H1 (cell line): ENCODE measurements at regions not wholly inside any gene's neighbourhood (a gene's known extent, or its start where the extent isn't known, plus 50 kb on each side); places are given as distances from the start of the nearest gene placed in this dataset.

Experiments
- CTCF ChIA-PET: fragments of 300-600 bp; sonication (Branson Sonifier 250); formaldehyde crosslinking; loops from one replicate; lab custom pipeline; 2021; ENCODE audit not compliant: partially characterized antibody; lab: Charles Lee
- POLR2A ChIA-PET: fragments of 300-600 bp; sonication (Branson Sonifier 250); formaldehyde crosslinking; loops from one replicate; lab custom pipeline; 2021; ENCODE audit warnings: inconsistent platforms; ENCODE audit not compliant: partially characterized antibody; lab: Charles Lee
- DNase-seq, 2 experiments: peaks; one replicate each; pipeline versions ENCODE4 v3.0.0 to v3.0.0-alpha.2; 2010 to 2022; ENCODE audit warnings: low spot score in 2 of 2, low read depth in 1 of 2, mixed read lengths in 1 of 2
- FAIRE-seq: peaks from 2 replicates; lab custom pipeline; 2011; peaks lifted over from hg19 to GRCh38; lab: Jason Lieb, UNC
- H2AFZ ChIP-seq: 2 replicates; pipeline ENCODE4 v1.8.1; 2012; ENCODE audit warnings: low read length, inconsistent platforms
- H2AK5ac ChIP-seq: 2 replicates; pipeline ENCODE4 v1.6.1; 2013; ENCODE audit warnings: low read depth, low read length
- H2BK120ac ChIP-seq: replicated peaks from 2 replicates; pipeline ENCODE3; 2013; ENCODE audit warnings: low read depth, low read length, inconsistent platforms
- H2BK12ac ChIP-seq: 2 replicates; pipeline ENCODE4 v1.6.1; 2013; ENCODE audit warnings: low read depth, low read length
- H2BK15ac ChIP-seq: 2 replicates; pipeline ENCODE4 v1.6.1; 2013; ENCODE audit warnings: low read length
- H2BK20ac ChIP-seq: 2 replicates; pipeline ENCODE4 v1.6.1; 2013; ENCODE audit warnings: low read length
- H2BK5ac ChIP-seq: 2 replicates; pipeline ENCODE4 v1.6.1; 2013; ENCODE audit warnings: low read depth, low read length
- H3K14ac ChIP-seq: 2 replicates; pipeline ENCODE4 v1.6.1; 2013; ENCODE audit warnings: inconsistent platforms; ENCODE audit not compliant: insufficient read length
- H3K18ac ChIP-seq: 2 replicates; pipeline ENCODE4 v1.6.1; 2013; ENCODE audit warnings: low read length; ENCODE audit errors: extremely low read depth
- H3K23ac ChIP-seq: 2 replicates; pipeline ENCODE4 v1.6.1; 2013; ENCODE audit warnings: inconsistent platforms; ENCODE audit not compliant: insufficient read length
- H3K23me2 ChIP-seq: 2 replicates; pipeline ENCODE4 v1.6.1; 2013; ENCODE audit warnings: low read depth, low read length
- H3K27ac ChIP-seq: 2 replicates; pipeline ENCODE4 v1.6.1; 2011; ENCODE audit warnings: low read depth, low read length, inconsistent platforms
- H3K27me3 ChIP-seq, 4 experiments: replicated peaks in 1 of 4; 1 replicate in 1 of 4; 2 replicates in 3 of 4; pipeline versions ENCODE4 v1.6.1 to v1.8.1; 2011 to 2013; ENCODE audit warnings: low read length in 3 of 4, mild to moderate bottlenecking in 3 of 4, inconsistent platforms in 2 of 4, mixed read lengths in 2 of 4, moderate library complexity in 1 of 4; ENCODE audit not compliant: control insufficient read depth in 3 of 4, insufficient read depth in 3 of 4; ENCODE audit errors: extremely low read depth in 1 of 4
- H3K36me3 ChIP-seq, 4 experiments: 2 replicates each; pipeline versions ENCODE4 v1.6.1 to v1.8.1; 2011 to 2013; ENCODE audit warnings: mild to moderate bottlenecking in 4 of 4, low read length in 3 of 4, moderate library complexity in 2 of 4, control low read depth in 1 of 4, inconsistent platforms in 1 of 4; ENCODE audit not compliant: insufficient read depth in 4 of 4, control insufficient read depth in 2 of 4
- H3K4ac ChIP-seq: replicated peaks from 2 replicates; pipeline ENCODE3; 2013; ENCODE audit warnings: low read length, low read depth, mixed read lengths, inconsistent platforms; ENCODE audit not compliant: insufficient read length
- H3K4me1 ChIP-seq, 4 experiments: replicated peaks in 1 of 4; 1 replicate in 1 of 4; 2 replicates in 3 of 4; pipeline versions ENCODE4 v1.6.1 to v1.8.1; 2011 to 2013; ENCODE audit warnings: low read length in 3 of 4, inconsistent platforms in 2 of 4, mixed read lengths in 1 of 4; ENCODE audit not compliant: insufficient read depth in 4 of 4, control insufficient read depth in 3 of 4
- H3K4me2 ChIP-seq, 2 experiments: 2 replicates each; pipeline versions ENCODE4 v1.6.1 to v1.8.1; 2011 to 2013; ENCODE audit warnings: low read depth in 2 of 2, low read length in 2 of 2, control low read depth in 1 of 2, inconsistent platforms in 1 of 2, mild to moderate bottlenecking in 1 of 2; ENCODE audit not compliant: insufficient read depth in 1 of 2
- H3K4me3 ChIP-seq, 4 experiments: fragments of 200-600, 300-600 bp in 1 of 4; sonication (generic), shearing (Covaris generic), sonication (Bioruptor Twin) in 1 of 4; 2 replicates each; pipeline versions ENCODE4 v1.5.1 to v1.8.1; 2011 to 2016; ENCODE audit warnings: low read length in 4 of 4, low read depth in 3 of 4, control low read depth in 2 of 4, inconsistent platforms in 2 of 4, mild to moderate bottlenecking in 2 of 4, mixed read lengths in 1 of 4, moderate library complexity in 1 of 4; ENCODE audit not compliant: insufficient read depth in 2 of 4; ENCODE audit errors: extremely low read depth in 1 of 4
- H3K56ac ChIP-seq: replicated peaks from 2 replicates; pipeline ENCODE3; 2013; ENCODE audit warnings: low read depth, mild to moderate bottlenecking, mixed read lengths, low read length, inconsistent platforms; ENCODE audit not compliant: insufficient read length
- H3K79me1 ChIP-seq: 2 replicates; pipeline ENCODE4 v1.6.1; 2013; ENCODE audit warnings: low read depth, low read length, control low read depth
- H3K79me2 ChIP-seq, 2 experiments: 2 replicates each; pipeline versions ENCODE4 v1.6.1 to v1.8.1; 2012 to 2013; ENCODE audit warnings: low read length in 2 of 2, mild to moderate bottlenecking in 2 of 2, inconsistent platforms in 1 of 2; ENCODE audit not compliant: insufficient read depth in 2 of 2, control insufficient read depth in 1 of 2
- H3K9ac ChIP-seq, 4 experiments: replicated peaks in 1 of 4; 1 replicate in 1 of 4; 2 replicates in 3 of 4; pipeline versions ENCODE4 v1.6.1 to v1.8.1; 2011 to 2013; ENCODE audit warnings: low read depth in 3 of 4, low read length in 3 of 4, control low read depth in 2 of 4, mild to moderate bottlenecking in 2 of 4, moderate library complexity in 2 of 4, inconsistent platforms in 1 of 4; ENCODE audit errors: extremely low read depth in 1 of 4
- H3K9me3 ChIP-seq, 2 experiments: 2 replicates each; pipeline versions ENCODE4 v1.6.1 to v1.8.1; 2012 to 2013; ENCODE audit warnings: mild to moderate bottlenecking in 2 of 2, moderate library complexity in 2 of 2, control low read depth in 1 of 2, inconsistent platforms in 1 of 2, low read depth in 1 of 2, low read length in 1 of 2, mixed read lengths in 1 of 2; ENCODE audit not compliant: insufficient read depth in 2 of 2
- H4K20me1 ChIP-seq, 2 experiments: replicated peaks in 1 of 2; 2 replicates each; pipeline versions ENCODE3 to v1.8.1; 2011 to 2013; ENCODE audit warnings: inconsistent platforms in 2 of 2, low read length in 2 of 2, mild to moderate bottlenecking in 1 of 2; ENCODE audit not compliant: insufficient read depth in 2 of 2, control insufficient read depth in 1 of 2
- H4K5ac ChIP-seq: 2 replicates; pipeline ENCODE4 v1.6.1; 2013; ENCODE audit warnings: low read length, low read depth, mixed read lengths, inconsistent platforms; ENCODE audit not compliant: insufficient read length
- H4K8ac ChIP-seq: 2 replicates; pipeline ENCODE4 v1.8.0; 2013; ENCODE audit warnings: mild to moderate bottlenecking, moderate library complexity, low read length, inconsistent platforms; ENCODE audit not compliant: insufficient read depth; ENCODE audit errors: extremely low read depth
- H4K91ac ChIP-seq: replicated peaks from 2 replicates; pipeline ENCODE3; 2013; ENCODE audit warnings: low read length, mixed read lengths, inconsistent platforms; ENCODE audit not compliant: insufficient read length
- BRCA1 ChIP-seq: IDR thresholded peaks from 2 replicates; pipeline ENCODE4 v1.6.1; 2012; ENCODE audit warnings: low read depth, low read length, improper control_type of control experiment
- CREB1 ChIP-seq: IDR thresholded peaks from 2 replicates; pipeline ENCODE4 v1.6.1; 2012; ENCODE audit warnings: inconsistent platforms
- EZH2 ChIP-seq: fragments of 200-600 bp; sonication (generic); IDR thresholded peaks from 2 replicates; pipeline ENCODE4 v1.7.1; 2012; ENCODE audit warnings: low read depth, mild to moderate bottlenecking, moderate library complexity, low read length, inconsistent platforms; ENCODE audit not compliant: severe bottlenecking
- GABPA ChIP-seq: IDR thresholded peaks from 2 replicates; pipeline ENCODE4 v1.6.1; 2011; ENCODE audit warnings: mild to moderate bottlenecking, low read length, moderate library complexity, borderline replicate concordance; ENCODE audit not compliant: insufficient read depth
- KDM5A ChIP-seq: fragments of 200-600 bp; IDR thresholded peaks from 2 replicates; pipeline ENCODE4 v1.7.1; 2012; ENCODE audit warnings: mild to moderate bottlenecking, low read length, inconsistent platforms, mixed read lengths
- POLR2AphosphoS5 ChIP-seq: IDR thresholded peaks from 2 replicates; pipeline ENCODE4 v1.6.1; 2011; ENCODE audit warnings: low read depth, low read length
- RNF2 ChIP-seq: fragments of 200-900, 300-1000 bp; sonication (generic); IDR thresholded peaks from 2 replicates; pipeline ENCODE4 v1.7.1; 2016; ENCODE audit warnings: borderline replicate concordance, low read depth, mild to moderate bottlenecking, antibody characterized with exemption, low read length; ENCODE audit not compliant: poor library complexity, severe bottlenecking; ENCODE audit errors: missing control alignments
- RXRA ChIP-seq: IDR thresholded peaks from 2 replicates; pipeline ENCODE4 v1.6.1; 2011; ENCODE audit warnings: low read depth, mild to moderate bottlenecking, low read length, moderate library complexity; ENCODE audit not compliant: insufficient read depth
- SIX5 ChIP-seq: IDR thresholded peaks from 2 replicates; pipeline ENCODE4 v1.6.1; 2011; ENCODE audit warnings: mild to moderate bottlenecking, low read depth, low read length
- SP4 ChIP-seq: IDR thresholded peaks from 2 replicates; pipeline ENCODE4 v1.6.1; 2012; ENCODE audit warnings: low read length, inconsistent platforms
- TAF7 ChIP-seq: optimal IDR thresholded peaks from 2 replicates; pipeline ENCODE3; 2011; ENCODE audit warnings: low read depth, mild to moderate bottlenecking, inconsistent platforms, low read length, moderate library complexity, borderline replicate concordance
- TEAD4 ChIP-seq: IDR thresholded peaks from 2 replicates; pipeline ENCODE4 v1.6.1; 2012; ENCODE audit warnings: low read depth, low read length, inconsistent platforms, mixed read lengths
- ZNF274 ChIP-seq: IDR thresholded peaks from 2 replicates; pipeline ENCODE4 v1.7.0; 2012; ENCODE audit warnings: low read length, borderline replicate concordance; ENCODE audit errors: extremely low read depth
- WGBS, 2 experiments: shearing (Covaris generic) in 1 of 2; methylation state at CpG; one replicate each; pipeline versions ENCODE4 v1.1.6 to v1.1.7; 2013 to 2015; ENCODE audit warnings: low lambda C conversion rate in 2 of 2, mixed read lengths in 2 of 2, inconsistent platforms in 1 of 2, low coverage in 1 of 2, missing lambda C conversion rate in 1 of 2; ENCODE audit not compliant: insufficient replicate concordance in 2 of 2, insufficient coverage in 1 of 2, insufficient read length in 1 of 2; ENCODE audit errors: extremely low coverage in 1 of 2, missing lambda C conversion rate in 1 of 2; 5-methylcytosine and 5-hydroxymethylcytosine counted together
- TF ChIP-seq, protein P1 (sequence below): IDR thresholded peaks from 2 replicates; pipeline ENCODE4 v1.6.1; 2011; ENCODE audit warnings: low read length, improper control_type of control experiment

DNA sequence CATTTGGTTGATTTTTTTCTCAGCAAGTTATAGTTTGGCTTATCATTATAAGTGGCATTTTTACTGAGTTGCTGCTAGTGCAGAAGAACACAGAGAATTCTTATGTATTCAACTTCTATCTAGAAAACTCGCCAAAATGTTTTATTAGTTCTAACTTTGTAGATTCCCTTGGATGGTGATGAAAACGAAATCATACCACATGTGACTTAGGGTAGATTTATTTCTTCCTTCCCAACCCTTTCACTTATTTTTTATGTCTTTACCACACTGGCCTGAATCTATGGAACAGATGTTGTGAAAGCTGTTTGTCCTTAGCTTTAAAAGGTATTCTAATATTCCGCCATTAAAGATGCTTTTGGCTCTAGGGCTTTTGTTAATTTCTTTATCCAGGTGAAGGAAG lies 503.3 kb upstream of the CFAP20DC start:
- Histone ChIP-seq H3K23ac (no peak overlapping the region), H3K4ac (no peak overlapping the region), H3K18ac (no peak overlapping the region), H3K4me2 (no peak overlapping the region), H3K23me2 (no peaks in the 10 kb centered on the region), H3K36me3 (no peaks in the 10 kb centered on the region), H3K14ac (no peak overlapping the region), H3K27me3 (no peaks in the 10 kb centered on the region), H4K20me1 (no peaks in the 10 kb centered on the region), H2BK12ac (no peak overlapping the region), H3K9me3 (no peaks in the 10 kb centered on the region), H2BK5ac (no peak overlapping the region), H3K27ac (no peak overlapping the region), H4K91ac (no peak overlapping the region), H4K5ac (no peak overlapping the region), H2BK120ac (no peak overlapping the region), H3K4me1 (no peaks in the 10 kb centered on the region), H3K56ac (no peak overlapping the region), H2AFZ (no peak overlapping the region), H4K8ac (no peak overlapping the region), H3K79me2 (no peaks in the 10 kb centered on the region), H2BK20ac (no peak overlapping the region), H3K79me1 (no peaks in the 10 kb centered on the region), H2AK5ac (no peak overlapping the region), H2BK15ac (no peak overlapping the region), H3K9ac (no peak overlapping the region), H3K4me3 (no peak overlapping the region)
- POLR2A ChIA-PET: no interaction called here
- DNase-seq: no peak
- CTCF ChIA-PET: interaction anchor here (0.6 kb wide), 1 partner anchor 28 kb away, joined by 3 read pairs; no protein-coding TSS in a partner anchor
- WGBS, 2 experiments: 90% methylated on average over 3 of the region's 3 CpGs; no CpG with 5 or more reads in 1 of the 2 experiments
- FAIRE-seq: no peak
- TF ChIP-seq ZNF274 (no peak), TEAD4 (no peak), EZH2 (no peak), TAF7 (no peak), POLR2AphosphoS5 (no peak), RNF2 (no peak), SIX5 (no peak), RXRA (no peak), BRCA1 (no peak), SP4 (no peak), CREB1 (no peak), KDM5A (no peak), GABPA (no peak)
- TF ChIP-seq, protein P1, sequence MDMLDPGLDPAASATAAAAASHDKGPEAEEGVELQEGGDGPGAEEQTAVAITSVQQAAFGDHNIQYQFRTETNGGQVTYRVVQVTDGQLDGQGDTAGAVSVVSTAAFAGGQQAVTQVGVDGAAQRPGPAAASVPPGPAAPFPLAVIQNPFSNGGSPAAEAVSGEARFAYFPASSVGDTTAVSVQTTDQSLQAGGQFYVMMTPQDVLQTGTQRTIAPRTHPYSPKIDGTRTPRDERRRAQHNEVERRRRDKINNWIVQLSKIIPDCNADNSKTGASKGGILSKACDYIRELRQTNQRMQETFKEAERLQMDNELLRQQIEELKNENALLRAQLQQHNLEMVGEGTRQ: no peak
